GM12878 (cell line): ENCODE measurements at regions not wholly inside any gene's neighbourhood (a gene's known extent, or its start where the extent isn't known, plus 50 kb on each side); places are given as distances from the start of the nearest gene placed in this dataset.

ENCODE experiments used
- BCLAF1 ChIP-seq: fragments of 450-650 bp; IDR thresholded peaks from 2 replicates; pipeline ENCODE4 v1.6.1; 2017; ENCODE audit warnings: antibody characterized with exemption, mild to moderate bottlenecking, moderate library complexity
- BRCA1 ChIP-seq: IDR thresholded peaks from 2 replicates; pipeline ENCODE4 v1.6.1; 2011; ENCODE audit warnings: low read depth, low read length, improper control_type of control experiment
- CTCF ChIP-seq, 3 experiments: IDR thresholded peaks in 2 of 3; conservative IDR thresholded peaks in 1 of 3; 2 replicates each; pipeline ENCODE4 v1.5.1; 2011; ENCODE audit warnings: low read depth in 3 of 3, low read length in 3 of 3, mild to moderate bottlenecking in 3 of 3, control low read depth in 2 of 3, moderate library complexity in 2 of 3, inconsistent platforms in 1 of 3, mixed read lengths in 1 of 3; ENCODE audit not compliant: control insufficient read depth in 2 of 3, insufficient read depth in 1 of 3; ENCODE audit errors: extremely low read depth in 1 of 3
- JUND ChIP-seq: IDR thresholded peaks from 2 replicates; pipeline ENCODE4 v1.6.1; 2012; ENCODE audit warnings: low read depth, mild to moderate bottlenecking, low read length, improper control_type of control experiment, moderate library complexity
- MEF2A ChIP-seq: IDR thresholded peaks from 2 replicates; pipeline ENCODE4 v1.6.1; 2011; ENCODE audit warnings: low read depth, mild to moderate bottlenecking, low read length, moderate library complexity; ENCODE audit not compliant: insufficient read depth
- MYB ChIP-seq: fragments of 150-350 bp; IDR thresholded peaks from 2 replicates; pipeline ENCODE4 v1.6.1; 2014; ENCODE audit warnings: mild to moderate bottlenecking, low read depth, low read length, borderline replicate concordance
- NFXL1 ChIP-seq: fragments of 450-650 bp; IDR thresholded peaks from 2 replicates; pipeline ENCODE4 v1.6.1; 2017; ENCODE audit warnings: antibody characterized with exemption, mild to moderate bottlenecking, borderline replicate concordance
- NR2C1 ChIP-seq: fragments of 450-650 bp; IDR thresholded peaks from 2 replicates; pipeline ENCODE4 v1.6.1; 2017; ENCODE audit warnings: antibody characterized with exemption, mild to moderate bottlenecking, moderate library complexity
- NRF1 ChIP-seq: conservative IDR thresholded peaks from 2 replicates; pipeline ENCODE4 v1.6.1; 2011; ENCODE audit warnings: mild to moderate bottlenecking, low read depth, low read length, improper control_type of control experiment
- RBBP5 ChIP-seq: fragments of 200-600 bp; sonication (generic); conservative IDR thresholded peaks from 2 replicates; pipeline ENCODE4 v1.6.1; 2016
- RFX5 ChIP-seq: IDR thresholded peaks from 2 replicates; pipeline ENCODE4 v1.6.1; 2011; ENCODE audit warnings: low read depth, low read length, improper control_type of control experiment
- SMAD5 ChIP-seq: IDR thresholded peaks from 2 replicates; pipeline ENCODE4 v1.6.1; 2016; ENCODE audit warnings: antibody characterized with exemption, low read depth
- SREBF1 ChIP-seq: IDR thresholded peaks from 2 replicates; pipeline ENCODE4 v1.6.1; 2012; ENCODE audit warnings: mild to moderate bottlenecking, low read length
- YBX1 ChIP-seq: fragments of 450-650 bp; IDR thresholded peaks from 2 replicates; pipeline ENCODE4 v1.6.1; 2016; ENCODE audit warnings: antibody characterized with exemption
- TF ChIP-seq, protein P1 (sequence below): fragments of 450-650 bp; IDR thresholded peaks from 2 replicates; pipeline ENCODE4 v1.6.1; 2016; ENCODE audit warnings: mild to moderate bottlenecking, moderate library complexity, borderline replicate concordance
- TF ChIP-seq, protein P2 (sequence below): IDR thresholded peaks from 2 replicates; pipeline ENCODE4 v1.6.1; 2011; ENCODE audit warnings: low read depth, mild to moderate bottlenecking, low read length, moderate library complexity, borderline replicate concordance; ENCODE audit errors: extremely low read depth
- TF ChIP-seq, protein P3 (sequence below): fragments of 450-650 bp; IDR thresholded peaks from 2 replicates; pipeline ENCODE4 v1.6.1; 2018; ENCODE audit warnings: borderline replicate concordance, mild to moderate bottlenecking; ENCODE audit not compliant: partially characterized antibody

GRCh38 chr6:20266851-20267608 is 54.8 kb upstream of the MBOAT1 start (continued):
- TF ChIP-seq CTCF (IDR thresholded peaks at IDR 0.05 in 2 of 3, conservative IDR thresholded peaks at IDR 0.05 in 1 of 3; ENCODE audit: control insufficient read depth in 2 of 3, extremely low read depth in 1 of 3, insufficient read depth in 1 of 3, low read depth in 3 of 3, low read length in 3 of 3) (no peak), NRF1 (no peak), JUND (no peak), YBX1 (no peak), RBBP5 (no peak), MYB (no peak), SREBF1 (no peak), NR2C1 (no peak), BRCA1 (no peak), MEF2A (0 out of 2 replicates have a peak, but pooled peaks have one; percentile 18), RFX5 (no peak), BCLAF1 (no peak), NFXL1 (no peak), SMAD5 (no peak)
- TF ChIP-seq, protein P1, sequence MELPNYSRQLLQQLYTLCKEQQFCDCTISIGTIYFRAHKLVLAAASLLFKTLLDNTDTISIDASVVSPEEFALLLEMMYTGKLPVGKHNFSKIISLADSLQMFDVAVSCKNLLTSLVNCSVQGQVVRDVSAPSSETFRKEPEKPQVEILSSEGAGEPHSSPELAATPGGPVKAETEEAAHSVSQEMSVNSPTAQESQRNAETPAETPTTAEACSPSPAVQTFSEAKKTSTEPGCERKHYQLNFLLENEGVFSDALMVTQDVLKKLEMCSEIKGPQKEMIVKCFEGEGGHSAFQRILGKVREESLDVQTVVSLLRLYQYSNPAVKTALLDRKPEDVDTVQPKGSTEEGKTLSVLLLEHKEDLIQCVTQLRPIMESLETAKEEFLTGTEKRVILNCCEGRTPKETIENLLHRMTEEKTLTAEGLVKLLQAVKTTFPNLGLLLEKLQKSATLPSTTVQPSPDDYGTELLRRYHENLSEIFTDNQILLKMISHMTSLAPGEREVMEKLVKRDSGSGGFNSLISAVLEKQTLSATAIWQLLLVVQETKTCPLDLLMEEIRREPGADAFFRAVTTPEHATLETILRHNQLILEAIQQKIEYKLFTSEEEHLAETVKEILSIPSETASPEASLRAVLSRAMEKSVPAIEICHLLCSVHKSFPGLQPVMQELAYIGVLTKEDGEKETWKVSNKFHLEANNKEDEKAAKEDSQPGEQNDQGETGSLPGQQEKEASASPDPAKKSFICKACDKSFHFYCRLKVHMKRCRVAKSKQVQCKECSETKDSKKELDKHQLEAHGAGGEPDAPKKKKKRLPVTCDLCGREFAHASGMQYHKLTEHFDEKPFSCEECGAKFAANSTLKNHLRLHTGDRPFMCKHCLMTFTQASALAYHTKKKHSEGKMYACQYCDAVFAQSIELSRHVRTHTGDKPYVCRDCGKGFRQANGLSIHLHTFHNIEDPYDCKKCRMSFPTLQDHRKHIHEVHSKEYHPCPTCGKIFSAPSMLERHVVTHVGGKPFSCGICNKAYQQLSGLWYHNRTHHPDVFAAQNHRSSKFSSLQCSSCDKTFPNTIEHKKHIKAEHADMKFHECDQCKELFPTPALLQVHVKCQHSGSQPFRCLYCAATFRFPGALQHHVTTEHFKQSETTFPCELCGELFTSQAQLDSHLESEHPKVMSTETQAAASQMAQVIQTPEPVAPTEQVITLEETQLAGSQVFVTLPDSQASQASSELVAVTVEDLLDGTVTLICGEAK = peak; percentile 68
- TF ChIP-seq, protein P2, sequence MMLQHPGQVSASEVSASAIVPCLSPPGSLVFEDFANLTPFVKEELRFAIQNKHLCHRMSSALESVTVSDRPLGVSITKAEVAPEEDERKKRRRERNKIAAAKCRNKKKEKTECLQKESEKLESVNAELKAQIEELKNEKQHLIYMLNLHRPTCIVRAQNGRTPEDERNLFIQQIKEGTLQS = no peak
- TF ChIP-seq, protein P3, sequence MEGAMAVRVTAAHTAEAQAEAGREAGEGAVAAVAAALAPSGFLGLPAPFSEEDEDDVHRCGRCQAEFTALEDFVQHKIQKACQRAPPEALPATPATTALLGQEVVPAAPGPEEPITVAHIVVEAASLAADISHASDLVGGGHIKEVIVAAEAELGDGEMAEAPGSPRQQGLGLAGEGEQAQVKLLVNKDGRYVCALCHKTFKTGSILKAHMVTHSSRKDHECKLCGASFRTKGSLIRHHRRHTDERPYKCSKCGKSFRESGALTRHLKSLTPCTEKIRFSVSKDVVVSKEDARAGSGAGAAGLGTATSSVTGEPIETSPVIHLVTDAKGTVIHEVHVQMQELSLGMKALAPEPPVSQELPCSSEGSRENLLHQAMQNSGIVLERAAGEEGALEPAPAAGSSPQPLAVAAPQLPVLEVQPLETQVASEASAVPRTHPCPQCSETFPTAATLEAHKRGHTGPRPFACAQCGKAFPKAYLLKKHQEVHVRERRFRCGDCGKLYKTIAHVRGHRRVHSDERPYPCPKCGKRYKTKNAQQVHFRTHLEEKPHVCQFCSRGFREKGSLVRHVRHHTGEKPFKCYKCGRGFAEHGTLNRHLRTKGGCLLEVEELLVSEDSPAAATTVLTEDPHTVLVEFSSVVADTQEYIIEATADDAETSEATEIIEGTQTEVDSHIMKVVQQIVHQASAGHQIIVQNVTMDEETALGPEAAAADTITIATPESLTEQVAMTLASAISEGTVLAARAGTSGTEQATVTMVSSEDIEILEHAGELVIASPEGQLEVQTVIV = no peak
